RWPE2 (cell line): ENCODE measurements at regions not wholly inside any gene's neighbourhood (a gene's known extent, or its start where the extent isn't known, plus 50 kb on each side); places are given as distances from the start of the nearest gene placed in this dataset.

Source experiments
- ATAC-seq: fragments of 200-7000 bp; cut with Tn5 transposase; 3 replicates; pipeline ENCODE4 v1.9.1; 2021; ENCODE audit warnings: low read depth
- DNase-seq: peaks from one replicate; pipeline ENCODE4 v3.0.0-alpha.2; 2020; ENCODE audit warnings: low spot score
- H3K27ac ChIP-seq: fragments of 450-650 bp; 2 replicates; pipeline ENCODE4 v1.5.1; 2017; ENCODE audit warnings: mild to moderate bottlenecking; ENCODE audit not compliant: poor library complexity, severe bottlenecking
- H3K27me3 ChIP-seq: fragments of 250-450 bp; sonication (Bioruptor Pico); 2 replicates; pipeline ENCODE4 v1.5.1; 2021; ENCODE audit warnings: mild to moderate bottlenecking, moderate library complexity; ENCODE audit not compliant: insufficient read depth, poor library complexity, severe bottlenecking
- H3K36me3 ChIP-seq: fragments of 250-450 bp; sonication (Bioruptor Pico); 2 replicates; pipeline ENCODE4 v1.5.1; 2020; ENCODE audit warnings: low read depth, mild to moderate bottlenecking, moderate library complexity
- H3K4me1 ChIP-seq: fragments of 250-450 bp; sonication (Bioruptor Pico); 2 replicates; pipeline ENCODE4 v1.5.1; 2021; ENCODE audit warnings: mild to moderate bottlenecking, moderate library complexity; ENCODE audit not compliant: insufficient read depth, poor library complexity, severe bottlenecking
- H3K4me3 ChIP-seq: fragments of 250-450 bp; sonication (Bioruptor Pico); 2 replicates; pipeline ENCODE4 v1.5.1; 2021; ENCODE audit warnings: mild to moderate bottlenecking, moderate library complexity; ENCODE audit not compliant: severe bottlenecking
- H3K9me3 ChIP-seq: fragments of 250-450 bp; sonication (Bioruptor Pico); 2 replicates; pipeline ENCODE4 v1.5.1; 2021; ENCODE audit warnings: mild to moderate bottlenecking, moderate library complexity; ENCODE audit not compliant: severe bottlenecking
- TF ChIP-seq, protein P1 (sequence below): fragments of 450-650 bp; IDR thresholded peaks from one replicate; pipeline ENCODE4 v1.5.1; 2017; ENCODE audit warnings: mild to moderate bottlenecking, moderate library complexity; ENCODE audit not compliant: poor library complexity, severe bottlenecking

DNA sequence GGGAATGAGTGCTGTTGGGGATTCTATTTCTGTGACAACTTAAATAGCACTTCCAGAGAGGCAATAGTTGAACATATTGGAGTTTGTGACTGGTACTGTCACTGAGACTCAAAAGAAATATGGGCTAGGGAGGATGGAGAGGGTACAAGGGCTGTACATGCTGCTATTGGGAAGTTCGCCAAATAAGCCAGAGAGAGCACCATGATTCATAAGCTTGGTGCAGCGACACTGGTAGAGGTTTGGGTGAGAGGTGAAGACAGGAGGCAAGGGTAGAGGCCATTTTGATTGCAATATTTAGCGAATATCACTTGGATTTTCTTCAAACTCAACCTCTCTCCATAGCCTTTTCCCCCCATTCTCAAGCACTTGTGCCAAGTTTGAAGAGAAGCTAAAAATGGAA, 214.3 kb downstream of the OGFRL1 start:
- no peaks in the 10 kb centered on the region for H3K36me3 ChIP-seq
- no peak overlapping the region for H3K4me3 ChIP-seq
- DNase-seq: no peak
- no peaks in the 10 kb centered on the region for H3K27me3 ChIP-seq
- H3K4me1 ChIP-seq: no peaks in the 10 kb centered on the region
- no peaks in the 10 kb centered on the region for H3K9me3 ChIP-seq
- TF ChIP-seq, protein P1, sequence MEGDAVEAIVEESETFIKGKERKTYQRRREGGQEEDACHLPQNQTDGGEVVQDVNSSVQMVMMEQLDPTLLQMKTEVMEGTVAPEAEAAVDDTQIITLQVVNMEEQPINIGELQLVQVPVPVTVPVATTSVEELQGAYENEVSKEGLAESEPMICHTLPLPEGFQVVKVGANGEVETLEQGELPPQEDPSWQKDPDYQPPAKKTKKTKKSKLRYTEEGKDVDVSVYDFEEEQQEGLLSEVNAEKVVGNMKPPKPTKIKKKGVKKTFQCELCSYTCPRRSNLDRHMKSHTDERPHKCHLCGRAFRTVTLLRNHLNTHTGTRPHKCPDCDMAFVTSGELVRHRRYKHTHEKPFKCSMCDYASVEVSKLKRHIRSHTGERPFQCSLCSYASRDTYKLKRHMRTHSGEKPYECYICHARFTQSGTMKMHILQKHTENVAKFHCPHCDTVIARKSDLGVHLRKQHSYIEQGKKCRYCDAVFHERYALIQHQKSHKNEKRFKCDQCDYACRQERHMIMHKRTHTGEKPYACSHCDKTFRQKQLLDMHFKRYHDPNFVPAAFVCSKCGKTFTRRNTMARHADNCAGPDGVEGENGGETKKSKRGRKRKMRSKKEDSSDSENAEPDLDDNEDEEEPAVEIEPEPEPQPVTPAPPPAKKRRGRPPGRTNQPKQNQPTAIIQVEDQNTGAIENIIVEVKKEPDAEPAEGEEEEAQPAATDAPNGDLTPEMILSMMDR: no peak
- H3K27ac ChIP-seq: no peak overlapping the region
- no peak for ATAC-seq

DNA sequence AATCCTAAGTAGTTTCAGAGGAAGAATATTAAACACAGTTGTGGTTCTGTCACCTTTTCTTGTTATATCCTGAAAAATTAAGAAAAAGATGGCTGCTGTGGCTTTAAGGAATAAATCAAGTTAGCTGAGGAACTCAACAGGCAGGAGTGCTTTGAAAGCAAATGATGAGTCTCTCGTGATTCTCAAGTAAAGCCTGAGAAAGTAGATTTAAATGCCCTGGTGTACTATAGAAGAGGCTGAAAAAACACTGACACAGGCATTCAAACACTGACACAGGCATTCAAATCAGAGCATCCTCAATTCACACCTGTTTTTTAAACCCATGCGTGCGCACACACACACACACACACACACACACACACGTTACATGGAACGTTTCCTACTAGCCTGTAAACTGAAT, 218.6 kb downstream of the OGFRL1 start:
- DNase-seq (no peak), ATAC-seq (no peak)
- H3K27me3 ChIP-seq: no peaks in the 10 kb centered on the region
- H3K4me3 ChIP-seq: no peak overlapping the region
- H3K9me3 ChIP-seq: no peaks in the 10 kb centered on the region
- H3K36me3 ChIP-seq: no peaks in the 10 kb centered on the region
- H3K4me1 ChIP-seq: no peaks in the 10 kb centered on the region
- H3K27ac ChIP-seq: no peak overlapping the region
- TF ChIP-seq, protein P1: no peak

DNA sequence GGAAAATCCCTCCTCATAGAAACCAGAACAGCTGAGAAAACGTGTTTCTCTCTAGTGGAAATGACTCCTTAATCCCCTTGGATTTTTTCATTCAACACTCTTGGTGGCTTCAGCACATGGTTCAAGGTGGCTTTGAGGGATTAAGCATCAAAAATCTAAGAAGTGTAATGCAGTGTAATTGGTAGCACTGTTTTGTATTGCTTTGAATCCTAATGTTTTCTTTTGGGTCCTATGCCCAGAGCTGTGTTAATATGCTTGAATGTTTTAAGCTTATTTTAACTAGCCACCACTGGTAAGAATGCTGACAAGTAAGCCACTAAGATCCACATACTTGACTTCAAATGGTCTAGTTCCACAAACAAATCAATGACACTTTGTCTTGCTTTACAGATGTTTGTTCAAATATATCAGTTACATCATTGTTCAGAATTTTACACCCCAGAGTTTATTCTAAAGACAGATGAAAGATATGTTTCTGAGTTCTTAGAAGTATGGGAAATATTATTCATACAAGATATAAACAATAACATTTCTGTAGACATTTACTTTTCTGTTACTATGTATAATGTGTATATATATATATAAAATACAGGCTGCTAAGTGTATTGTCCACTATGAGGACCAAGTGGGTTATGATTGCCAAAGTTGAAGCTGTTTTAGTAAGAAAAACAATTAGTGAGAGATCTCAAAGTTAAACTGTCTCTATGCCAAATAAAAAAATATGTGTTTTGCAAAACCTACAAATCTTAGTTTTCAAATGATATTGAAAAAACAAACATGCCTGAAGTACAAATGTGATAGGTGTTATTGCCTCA, 220.8 kb downstream of the OGFRL1 start:
- H3K27me3 ChIP-seq: no peaks in the 10 kb centered on the region
- H3K4me1 ChIP-seq: no peaks in the 10 kb centered on the region
- no peaks in the 10 kb centered on the region for H3K36me3 ChIP-seq
- no peak overlapping the region for H3K4me3 ChIP-seq
- ATAC-seq (no peak), DNase-seq (no peak)
- TF ChIP-seq, protein P1: no peak
- H3K27ac ChIP-seq: no peak overlapping the region
- no peaks in the 10 kb centered on the region for H3K9me3 ChIP-seq

DNA sequence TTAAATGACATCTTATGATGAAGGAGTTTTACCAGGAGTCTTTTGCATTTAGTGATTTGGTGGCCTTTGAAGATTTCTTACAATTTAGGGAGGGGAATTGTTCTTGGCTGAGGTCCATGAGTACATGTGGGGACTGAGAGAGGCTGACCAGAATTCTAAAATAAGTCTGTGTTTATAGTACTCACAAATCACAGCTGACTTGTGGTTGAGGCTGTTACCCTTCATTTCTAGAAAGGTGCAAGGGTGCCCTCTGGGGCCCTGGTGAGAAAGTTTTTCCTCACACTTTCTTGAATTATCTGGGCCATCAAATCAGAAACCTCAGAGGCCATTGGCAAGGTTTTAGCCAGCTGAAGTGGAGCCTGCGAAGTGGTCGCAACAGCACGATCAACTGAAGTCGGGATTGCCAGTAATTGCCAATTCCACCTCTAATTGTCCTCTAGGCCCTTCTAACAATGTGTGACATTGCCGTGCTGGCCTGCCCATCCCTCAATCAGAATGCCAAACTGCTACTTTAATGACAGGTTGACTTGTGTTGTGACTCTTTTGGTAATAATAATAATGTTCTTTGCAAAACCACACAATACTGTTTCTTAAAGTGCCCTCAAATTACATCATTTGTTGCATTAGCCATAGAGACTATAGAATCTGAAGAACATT, 221.6 kb downstream of the OGFRL1 start:
- H3K4me3 ChIP-seq: no peak overlapping the region
- DNase-seq (no peak), ATAC-seq (peak; percentile 67)
- H3K4me1 ChIP-seq: no peaks in the 10 kb centered on the region
- TF ChIP-seq, protein P1: peak; percentile 80
- no peaks in the 10 kb centered on the region for H3K27me3 ChIP-seq
- no peaks in the 10 kb centered on the region for H3K36me3 ChIP-seq
- H3K9me3 ChIP-seq: no peaks in the 10 kb centered on the region
- no peak overlapping the region for H3K27ac ChIP-seq

DNA sequence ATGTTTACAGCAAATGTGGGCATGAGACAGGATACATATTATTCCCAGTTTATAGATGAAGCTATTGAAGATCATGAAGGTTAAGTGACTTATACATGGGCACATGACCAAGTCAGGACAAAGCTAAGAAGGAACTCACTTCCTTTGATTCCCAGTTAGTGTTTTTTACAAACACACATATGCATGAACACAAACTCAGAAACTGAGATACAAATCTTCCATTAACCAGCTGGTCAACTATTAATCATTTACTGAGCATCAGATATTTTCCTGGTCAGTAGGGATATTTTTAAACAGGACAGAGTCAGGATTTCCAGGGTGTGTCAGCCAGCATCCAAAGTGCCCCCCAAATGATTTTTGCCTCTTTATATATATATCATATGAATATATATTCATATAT, 222.2 kb downstream of the OGFRL1 start:
- DNase-seq (no peak), ATAC-seq (no peak)
- TF ChIP-seq, protein P1: no peak
- no peaks in the 10 kb centered on the region for H3K9me3 ChIP-seq
- no peaks in the 10 kb centered on the region for H3K27me3 ChIP-seq
- no peak overlapping the region for H3K27ac ChIP-seq
- H3K4me1 ChIP-seq: no peaks in the 10 kb centered on the region
- no peak overlapping the region for H3K4me3 ChIP-seq
- H3K36me3 ChIP-seq: no peaks in the 10 kb centered on the region
